HG02571 (cell line): ENCODE measurements at regions not wholly inside any gene's neighbourhood (a gene's known extent, or its start where the extent isn't known, plus 50 kb on each side); places are given as distances from the start of the nearest gene placed in this dataset.

Experiments
- ATAC-seq: cut with Tn5 transposase; IDR thresholded peaks from one replicate; pipeline ENCODE4 v1.9.1; 2021; ENCODE audit warnings: mild to moderate bottlenecking, moderate library complexity; ENCODE audit not compliant: unreplicated experiment

DNA sequence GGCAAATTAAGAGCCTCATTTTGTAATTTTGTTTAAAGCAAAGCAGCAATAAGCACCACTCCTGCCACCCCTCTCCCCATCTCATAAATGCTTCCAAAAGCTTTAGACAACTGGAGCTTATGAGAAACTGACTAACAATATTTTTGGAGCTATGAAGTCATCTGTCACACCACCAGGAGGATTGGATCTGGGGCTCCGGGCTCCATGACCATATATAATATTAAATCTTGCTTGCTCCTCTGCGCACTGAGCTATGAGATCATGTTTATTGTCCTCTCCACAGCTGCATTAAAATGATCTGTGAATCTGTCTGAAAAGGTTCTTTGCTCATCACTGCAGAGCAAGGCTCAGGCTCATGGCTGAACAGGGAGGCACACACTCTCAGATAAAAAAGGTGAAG is 323.7 kb downstream of the ZNF621 start:
- no peak for ATAC-seq

DNA sequence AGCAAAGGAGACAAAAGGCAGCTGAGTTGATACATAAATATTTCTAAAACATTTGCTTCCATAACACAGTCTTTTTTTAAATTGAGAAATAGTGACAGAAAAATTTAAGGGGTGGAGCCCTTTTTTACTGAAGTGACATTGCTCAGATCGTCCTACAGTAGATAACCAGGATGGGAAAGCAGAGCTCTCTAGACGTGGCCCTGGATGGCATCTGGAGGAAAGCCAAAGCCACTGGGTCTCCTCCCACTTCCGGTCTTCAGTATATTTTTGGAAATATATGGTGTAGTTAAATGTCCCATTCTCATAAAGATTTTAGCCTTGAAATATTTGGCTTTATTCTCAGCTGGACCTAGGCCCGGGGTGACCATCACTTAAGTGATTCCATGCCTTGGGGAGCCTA is 326.1 kb downstream of the ZNF621 start:
- ATAC-seq: no peak

DNA sequence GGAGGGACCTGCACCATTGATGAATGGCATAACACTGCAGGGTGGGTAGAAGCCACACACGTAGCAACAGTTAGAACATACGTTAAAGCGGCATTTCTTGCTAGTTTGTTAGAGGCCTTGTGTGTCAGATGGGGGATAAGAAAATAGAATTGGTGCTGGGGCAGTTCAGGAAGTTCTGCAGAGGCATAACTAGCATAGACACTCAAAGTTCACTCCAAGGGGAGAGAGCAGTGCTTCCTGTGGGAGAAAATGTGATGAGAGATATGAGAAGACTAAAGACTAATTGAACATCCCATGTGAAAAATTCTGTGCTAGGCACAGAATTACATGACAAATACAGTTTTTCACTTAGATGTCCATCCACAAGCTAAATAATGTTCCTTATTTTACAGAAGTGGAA is 327.1 kb downstream of the ZNF621 start:
- ATAC-seq: no peak

DNA sequence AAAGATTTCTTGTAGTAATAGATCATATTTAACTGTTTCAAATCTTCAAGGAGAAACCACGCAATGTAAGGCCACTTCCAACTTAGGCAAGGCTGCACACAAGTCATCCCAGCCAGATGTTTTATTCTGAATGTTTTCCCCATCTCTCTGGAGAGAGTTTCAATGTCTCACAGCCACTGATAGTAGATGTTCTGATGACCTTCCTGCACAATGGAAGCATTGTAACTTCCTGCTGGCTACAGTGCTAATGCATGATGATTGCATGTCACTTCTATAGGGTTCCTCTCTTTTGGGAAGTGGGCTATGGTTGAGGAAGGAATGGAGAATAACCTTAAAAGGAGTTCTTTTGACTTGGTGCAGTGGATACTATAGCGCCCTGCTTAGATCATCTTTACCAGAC is 328.0 kb downstream of the ZNF621 start:
- no peak for ATAC-seq

DNA sequence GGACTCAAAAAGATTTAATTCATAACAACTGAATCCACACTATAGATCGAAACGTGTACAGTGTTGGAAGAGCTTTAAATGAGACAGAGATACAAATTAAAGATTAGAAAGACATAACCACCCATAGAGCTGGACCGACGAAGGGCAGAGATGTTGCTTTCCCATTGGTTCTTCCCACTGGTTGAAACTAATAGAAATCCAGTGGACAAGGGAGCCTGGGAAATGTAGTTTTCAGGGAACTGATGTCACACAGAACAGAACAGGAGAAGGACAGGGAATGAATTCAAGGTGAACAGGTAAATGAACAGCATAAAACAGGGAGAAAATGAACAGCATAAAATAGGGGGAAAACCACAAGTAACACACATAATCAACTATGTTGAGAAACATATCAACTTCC is 328.7 kb downstream of the ZNF621 start:
- no peak for ATAC-seq

DNA sequence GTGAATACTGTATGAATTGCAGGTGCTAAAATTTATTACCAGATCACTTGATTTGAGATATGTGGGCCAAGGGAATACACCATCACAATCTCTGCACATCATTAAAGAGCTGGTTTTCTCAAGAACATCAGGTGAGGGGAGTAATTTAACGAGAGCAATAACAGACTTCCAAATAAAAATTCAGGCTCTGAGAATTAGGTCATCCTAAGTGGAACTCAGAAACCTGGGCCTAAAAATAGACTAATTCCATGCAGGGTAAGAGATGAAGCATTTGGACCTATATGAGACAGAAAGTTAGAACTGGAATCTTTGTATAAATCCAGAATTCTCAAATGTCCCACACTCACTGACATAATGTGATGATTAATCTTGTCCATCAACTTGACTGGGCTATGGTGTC is 331.1 kb downstream of the ZNF621 start:
- no peak for ATAC-seq

DNA sequence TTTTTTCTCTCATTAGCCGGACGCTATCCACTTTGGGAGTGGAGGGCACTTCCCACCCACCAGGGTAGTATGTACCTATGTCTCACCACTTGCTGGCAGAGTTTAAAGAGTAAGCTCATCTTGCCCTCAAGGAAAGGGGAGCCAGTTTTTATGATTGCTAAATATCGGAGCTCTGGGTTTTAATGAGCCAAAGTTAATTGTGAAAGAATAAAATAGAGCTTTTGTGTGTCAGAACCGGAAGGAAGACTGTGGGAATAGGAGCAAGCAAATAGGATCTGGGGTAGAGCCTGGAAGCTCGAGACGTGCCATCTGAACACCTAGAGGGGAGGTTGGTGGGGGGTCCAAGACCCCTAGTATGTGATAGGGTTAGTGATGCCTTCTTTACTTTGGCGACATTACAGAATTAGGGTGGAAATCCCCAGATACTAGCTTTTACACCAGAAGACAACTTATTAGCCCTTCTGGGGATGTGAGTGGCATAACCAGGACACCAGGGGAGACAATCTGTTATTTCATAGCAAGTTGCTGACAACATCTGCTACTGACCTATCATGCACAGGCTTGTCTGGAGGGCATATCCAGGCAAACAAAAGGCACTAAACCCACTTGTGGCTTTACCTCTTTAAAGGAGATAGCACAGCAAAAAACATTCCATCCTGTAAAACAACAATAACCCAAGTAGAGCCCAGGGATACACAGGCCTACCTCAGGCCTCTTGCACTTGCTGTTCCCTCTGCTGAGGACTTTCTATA is 333.8 kb downstream of the ZNF621 start:
- no peak for ATAC-seq

DNA sequence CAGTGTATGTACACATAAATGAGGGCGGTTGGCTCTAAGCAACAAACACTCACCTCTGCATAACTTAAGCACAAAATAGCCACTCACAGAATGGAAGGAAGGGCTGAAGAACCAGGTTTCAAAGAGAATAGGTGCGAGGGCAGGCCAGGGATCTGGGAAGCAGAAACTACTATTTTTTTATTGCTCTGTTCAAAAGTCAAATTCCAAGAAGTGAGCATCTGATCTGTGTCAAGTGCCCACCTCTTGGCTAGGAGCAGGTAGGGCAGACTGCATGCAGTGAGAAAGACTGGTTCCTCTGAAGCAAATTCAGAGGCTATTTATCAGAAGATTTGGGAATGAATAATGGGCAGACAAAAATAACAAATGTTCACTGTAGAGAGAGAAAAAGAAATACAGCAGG is 336.4 kb upstream of the CTNNB1 start:
- no peak for ATAC-seq

DNA sequence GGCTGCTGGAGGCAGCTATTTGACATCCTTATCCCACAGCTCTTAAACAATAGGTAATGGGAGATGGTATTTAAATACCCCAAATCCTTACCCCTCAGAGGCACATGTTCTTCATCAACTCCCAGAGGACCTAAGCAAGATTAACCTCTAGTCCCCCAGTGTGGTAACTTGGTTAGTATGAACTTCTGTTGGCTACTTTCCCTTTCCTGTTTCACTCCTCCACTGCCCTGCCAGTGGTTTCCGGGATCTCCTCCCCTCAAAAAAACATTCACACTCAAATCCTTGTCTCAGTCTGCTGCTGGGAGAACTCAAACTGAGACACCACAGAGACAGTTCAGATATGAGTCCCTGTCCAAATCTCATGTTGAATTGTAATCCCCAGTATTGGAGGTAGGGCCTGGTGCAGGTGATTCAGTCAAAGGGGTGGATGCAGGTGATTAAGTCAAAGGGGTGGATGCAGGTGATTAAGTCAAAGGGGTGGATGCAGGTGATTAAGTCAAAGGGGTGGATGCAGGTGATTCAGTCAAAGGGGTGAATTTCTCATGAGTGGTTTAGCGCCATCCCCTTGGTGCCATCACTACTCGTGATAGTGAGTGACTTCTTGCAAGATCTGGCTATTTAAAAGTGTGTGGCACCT is 335.0 kb upstream of the CTNNB1 start:
- ATAC-seq: no peak

DNA sequence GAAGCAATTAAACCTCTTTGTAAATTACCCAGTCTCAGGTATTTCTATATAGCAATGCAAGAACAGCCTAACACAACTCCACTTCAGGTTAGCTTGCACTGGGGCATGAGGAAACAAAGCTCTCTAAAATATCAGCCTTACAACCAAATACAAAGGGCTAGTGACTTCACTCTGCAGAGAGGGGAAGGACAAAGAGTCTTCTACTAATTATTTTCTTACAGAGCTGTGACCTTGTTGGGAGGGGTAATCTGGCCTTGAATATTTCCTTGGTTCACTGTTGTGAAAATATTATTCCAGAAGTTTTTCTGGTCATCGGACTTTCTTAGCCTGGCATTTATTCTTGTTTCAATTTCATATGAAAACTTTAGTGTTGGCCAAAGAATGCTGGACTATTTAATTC is 334.4 kb upstream of the CTNNB1 start:
- no peak for ATAC-seq

DNA sequence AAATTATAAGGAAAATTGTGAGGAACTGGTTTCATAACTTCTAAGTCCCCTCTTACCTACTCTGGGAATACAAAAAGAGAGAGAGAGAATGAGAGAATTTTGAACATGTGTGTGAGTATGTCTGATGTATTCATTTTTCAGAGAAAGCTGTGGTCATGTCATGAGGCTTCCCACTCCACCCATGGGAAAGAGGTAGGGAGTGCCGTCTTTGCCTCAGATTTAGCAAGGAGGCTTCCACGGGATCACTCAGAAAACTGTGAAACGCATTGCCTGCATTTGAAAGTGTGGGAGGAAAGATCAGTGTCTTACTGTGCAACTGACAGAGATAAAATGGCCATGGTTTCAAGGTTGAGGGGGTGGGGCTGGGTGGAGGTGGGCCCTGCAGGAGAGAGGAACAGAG is 331.5 kb upstream of the CTNNB1 start:
- no peak for ATAC-seq

DNA sequence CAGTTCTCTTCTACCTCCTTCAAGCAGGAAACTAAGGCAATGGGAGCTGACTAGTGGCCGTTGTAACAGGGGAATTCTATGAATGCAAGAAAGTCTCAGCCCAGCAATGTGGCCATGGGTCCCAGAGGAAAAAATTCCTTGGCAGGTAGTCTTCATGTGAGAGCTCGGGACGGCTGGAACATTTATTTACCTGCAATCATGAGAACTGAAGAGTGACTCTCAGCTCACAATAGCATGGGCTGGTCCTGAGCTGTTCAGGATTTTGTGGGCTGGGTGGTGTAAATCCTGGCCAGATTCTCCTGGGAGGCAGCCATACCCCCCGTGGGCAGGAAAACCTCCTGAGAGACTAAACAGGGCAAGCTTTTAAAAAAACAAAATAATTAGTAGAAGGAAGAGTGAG is 330.3 kb upstream of the CTNNB1 start:
- ATAC-seq: no peak

DNA sequence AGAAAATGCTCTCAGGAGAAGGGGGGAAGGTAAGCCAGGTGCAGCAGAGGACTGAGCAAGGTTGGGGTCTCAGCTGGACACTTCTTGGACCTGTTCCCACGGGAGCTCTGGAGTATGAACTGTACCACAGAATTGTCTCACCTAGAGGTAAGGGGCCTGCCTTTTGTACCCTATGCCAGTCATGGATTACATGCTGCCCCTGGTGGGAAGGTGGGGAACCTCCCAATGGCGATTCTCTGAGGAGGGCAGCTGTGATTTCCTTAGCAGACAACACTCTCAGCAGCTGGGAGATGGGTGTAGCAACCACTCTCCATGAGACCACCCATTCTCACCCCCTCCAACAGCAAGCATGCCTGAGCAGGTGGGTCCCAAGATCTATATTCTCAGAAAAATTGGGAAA is 329.4 kb upstream of the CTNNB1 start:
- ATAC-seq: no peak

DNA sequence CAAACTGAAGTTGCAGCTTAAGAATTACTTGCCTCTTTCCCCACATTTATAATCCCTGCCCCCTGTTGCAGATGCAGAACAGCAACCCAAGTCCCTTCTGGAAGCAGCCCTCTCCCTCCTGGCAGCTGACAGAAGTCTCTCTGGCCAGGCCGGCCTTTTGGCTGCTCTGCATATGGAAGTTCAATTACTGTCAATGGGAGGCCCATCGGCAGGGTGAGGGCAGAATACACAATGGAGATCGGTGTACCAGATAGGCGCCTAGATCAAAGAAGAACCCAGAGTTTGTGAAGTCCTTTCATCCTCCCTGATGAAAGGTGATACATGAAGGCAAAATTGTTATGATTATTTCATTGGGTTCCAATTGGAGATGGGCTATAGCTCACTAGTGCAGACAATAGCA is 327.9 kb upstream of the CTNNB1 start:
- ATAC-seq: no peak

DNA sequence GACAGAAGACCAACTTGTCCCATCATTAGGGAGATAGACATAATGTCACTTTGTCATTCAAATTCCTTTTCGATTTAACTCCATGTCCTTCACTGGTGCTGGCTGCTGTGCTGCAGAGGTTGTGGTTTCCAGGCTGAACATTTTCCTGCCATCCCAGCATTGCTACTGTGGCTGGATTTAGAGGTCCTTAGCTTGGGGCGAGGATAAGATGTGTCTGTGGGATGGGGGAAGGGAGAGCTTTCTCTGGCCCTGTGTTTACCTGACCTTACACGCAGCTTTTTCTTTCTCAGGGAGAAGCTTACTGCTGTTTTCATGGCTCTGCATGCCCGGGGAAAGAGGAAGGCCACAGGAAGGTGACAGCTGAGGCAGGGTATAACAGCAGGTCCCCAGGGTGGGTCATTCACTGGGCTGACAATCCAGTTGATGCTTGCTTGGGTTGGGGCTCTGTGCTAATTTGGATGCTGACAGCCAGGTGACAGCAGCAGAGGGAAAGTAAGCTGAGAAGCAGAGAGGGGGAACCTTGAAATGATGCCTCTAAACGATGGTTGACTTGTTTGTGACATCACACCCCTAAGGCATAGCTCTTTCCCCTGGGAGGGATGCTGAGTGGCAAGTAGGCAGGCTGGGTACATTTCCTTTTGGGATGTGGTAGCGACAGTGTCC is 326.9 kb upstream of the CTNNB1 start:
- no peak for ATAC-seq

DNA sequence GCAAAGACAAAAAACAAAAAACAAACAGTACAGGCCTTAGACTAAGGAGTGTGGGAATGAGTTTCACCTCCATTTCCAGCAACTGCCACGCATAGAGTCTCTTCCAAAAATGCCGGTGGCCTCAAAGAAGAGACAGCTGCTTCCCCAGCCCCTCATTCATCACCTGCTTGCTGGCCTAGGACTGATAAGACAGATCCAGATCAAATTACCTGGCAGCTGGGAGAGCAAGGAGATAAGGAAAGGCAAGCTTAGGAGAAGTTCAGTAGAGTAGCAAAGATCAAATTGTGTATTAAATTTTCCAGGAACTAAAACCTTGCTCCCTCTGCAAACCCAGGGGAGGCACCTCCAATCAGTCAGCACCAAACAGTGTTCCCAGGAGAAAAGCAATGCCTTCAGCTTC is 325.8 kb upstream of the CTNNB1 start:
- ATAC-seq: no peak

DNA sequence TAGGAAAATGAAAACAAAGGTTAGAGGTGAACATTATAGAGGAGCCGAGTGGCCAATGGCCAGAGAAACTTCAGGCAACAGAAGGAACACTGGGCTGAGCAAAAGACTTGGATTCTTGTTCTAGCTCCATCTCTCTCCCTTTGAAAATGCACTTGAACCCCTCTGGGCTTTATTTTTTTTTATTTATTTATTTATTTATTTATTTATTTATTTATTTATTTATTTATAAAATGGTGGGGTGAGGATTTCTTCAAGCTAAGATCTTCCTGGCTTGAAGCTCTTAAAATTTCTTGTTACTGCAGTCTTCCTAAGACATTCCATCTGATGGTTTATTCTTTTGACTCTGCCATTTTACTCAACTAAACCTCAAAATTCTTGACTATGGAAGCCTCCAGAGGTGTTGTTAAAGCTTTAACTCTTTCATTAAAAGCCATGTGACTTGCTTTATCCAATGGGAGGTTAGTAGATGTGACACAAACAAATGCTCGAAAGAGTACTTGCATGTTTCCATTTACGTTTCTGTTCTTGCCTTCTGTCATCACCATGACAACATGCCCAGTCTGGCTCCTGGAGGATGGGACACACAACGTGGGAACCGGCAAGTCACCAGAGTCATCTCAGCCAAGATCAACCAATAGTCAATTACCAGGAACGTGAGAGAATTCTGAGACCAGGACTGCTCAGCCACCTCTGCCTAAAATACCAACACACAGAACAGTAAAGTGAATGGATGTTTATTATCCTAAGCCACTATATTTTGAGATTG is 325.2 kb upstream of the CTNNB1 start:
- no peak for ATAC-seq

DNA sequence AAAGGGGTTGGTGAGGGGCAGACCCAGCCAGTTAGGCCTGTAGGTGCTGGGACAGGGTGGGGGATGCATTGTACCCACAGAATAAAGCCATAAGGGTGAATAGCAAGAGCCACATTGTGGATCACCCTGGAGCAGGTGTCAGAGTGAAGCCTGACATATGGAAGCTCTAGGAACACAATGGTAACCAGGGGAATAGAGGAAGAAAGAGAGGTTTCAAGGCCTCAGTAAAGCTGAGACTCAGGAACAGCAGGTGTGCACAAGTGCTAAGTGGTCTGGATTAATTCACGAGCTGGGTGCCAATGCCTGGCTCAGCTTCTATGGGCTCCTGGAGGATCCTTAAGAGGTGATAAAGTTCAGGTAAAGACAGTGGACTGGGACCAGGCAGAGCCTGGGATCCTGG is 323.7 kb upstream of the CTNNB1 start:
- no peak for ATAC-seq

DNA sequence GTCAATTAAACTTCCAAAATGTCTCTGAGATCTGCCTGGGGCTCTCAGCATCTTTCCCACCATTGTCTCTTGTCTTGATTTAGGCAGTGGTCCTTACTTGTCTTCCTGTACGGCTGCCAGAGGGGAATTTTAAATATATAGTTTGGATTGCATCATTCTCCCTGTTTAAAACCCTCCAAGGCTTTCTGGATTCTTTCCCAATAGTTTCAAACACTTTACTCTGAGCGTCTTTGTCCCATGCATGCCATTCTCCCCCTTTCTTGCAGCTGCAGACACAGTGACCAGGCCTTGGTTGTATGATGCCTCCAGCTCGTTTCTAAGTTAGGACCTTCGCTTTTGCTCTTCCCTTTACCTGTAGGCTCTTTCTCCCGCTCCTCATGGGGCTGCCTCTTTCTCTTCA is 323.3 kb upstream of the CTNNB1 start:
- no peak for ATAC-seq

DNA sequence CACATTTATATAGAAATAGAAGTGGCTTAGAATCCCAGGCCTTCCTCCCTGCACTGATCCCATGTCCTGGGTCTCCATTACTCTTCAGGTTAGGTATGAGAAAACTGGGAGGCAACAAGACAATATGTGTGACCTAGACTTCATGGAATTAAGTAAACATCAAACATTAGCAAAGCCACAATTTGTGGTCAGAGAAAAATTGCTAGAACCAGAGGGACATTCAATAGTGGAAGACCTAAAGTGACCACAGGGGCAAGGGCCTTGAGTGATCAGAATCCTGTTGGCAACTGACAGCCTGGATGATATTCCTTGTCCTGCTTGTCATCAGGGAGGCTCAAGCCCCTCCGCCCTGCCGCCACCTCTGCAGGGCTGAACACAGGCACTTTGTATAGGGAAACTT is 322.8 kb upstream of the CTNNB1 start:
- no peak for ATAC-seq

DNA sequence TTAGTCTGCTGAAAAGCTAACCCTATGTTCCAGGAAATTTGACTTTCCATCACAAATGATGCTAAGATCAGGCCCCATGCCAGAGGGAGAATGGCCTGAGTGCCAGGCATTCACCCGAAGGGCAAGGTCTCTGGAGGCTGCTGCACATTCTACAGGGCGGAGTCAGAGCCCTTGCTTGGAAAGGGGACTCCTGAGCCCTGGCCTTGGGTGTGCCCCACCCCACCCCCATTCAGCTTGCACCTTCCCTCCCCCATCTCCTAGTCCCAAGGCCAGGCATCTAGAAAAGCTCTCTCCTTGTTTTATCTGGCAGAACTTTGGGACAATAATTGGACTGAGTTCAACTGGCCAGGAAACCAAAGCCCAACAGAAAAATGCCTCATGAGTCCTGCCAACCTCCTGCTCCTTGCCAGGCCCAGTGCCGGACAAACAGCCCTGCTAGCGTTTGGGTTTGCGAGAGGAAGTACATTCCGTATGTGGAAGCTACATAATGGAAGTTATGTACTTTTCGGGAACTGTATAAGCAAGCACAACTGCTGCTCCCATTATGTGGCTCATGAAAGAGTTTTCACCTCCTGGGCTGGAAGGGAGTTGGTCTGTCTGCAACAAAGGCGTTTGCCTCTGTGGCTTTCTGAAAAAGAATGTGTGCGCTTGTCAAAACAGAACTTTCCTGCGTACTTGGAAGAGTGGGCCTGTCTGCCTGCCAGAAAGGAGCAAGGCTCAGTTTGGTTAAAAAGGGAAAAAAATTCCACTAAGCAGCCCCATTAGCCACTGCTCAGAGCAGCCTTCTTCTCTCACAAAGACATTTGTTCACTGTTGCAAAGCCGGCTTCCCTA is 321.5 kb upstream of the CTNNB1 start:
- no peak for ATAC-seq
